Natural killer cell (primary cell): ENCODE measurements at regions not wholly inside any gene's neighbourhood (a gene's known extent, or its start where the extent isn't known, plus 50 kb on each side); places are given as distances from the start of the nearest gene placed in this dataset.

Experiments
- ATAC-seq, 3 donors: fragments of 150-1000 bp in 2 of 3; fragments of 200-7000 bp in 1 of 3; cut with Tn5 transposase; 1 replicate in 1 of 3; 2 replicates in 2 of 3; pipeline ENCODE4 v1.10.0; 2021; ENCODE audit warnings: mild to moderate bottlenecking in 2 of 3, moderate library complexity in 2 of 3
- DNase-seq, 2 donors: peaks; one replicate each; pipeline versions ENCODE4 v3.0.0 to v3.0.0-alpha.2; 2013 to 2021; ENCODE audit warnings: mixed read lengths in 1 of 2
- H3K27ac ChIP-seq: one replicate; pipeline ENCODE4 v1.5.1; 2013; ENCODE audit warnings: mild to moderate bottlenecking, low read length
- H3K27me3 ChIP-seq: one replicate; pipeline ENCODE4 v1.6.1; 2013; ENCODE audit warnings: low read length; ENCODE audit not compliant: control insufficient read depth, insufficient read depth
- H3K36me3 ChIP-seq: one replicate; pipeline ENCODE4 v1.6.1; 2013; ENCODE audit warnings: low read length; ENCODE audit not compliant: control insufficient read depth, insufficient read depth
- H3K4me1 ChIP-seq: one replicate; pipeline ENCODE4 v1.6.1; 2013; ENCODE audit warnings: low read length; ENCODE audit not compliant: control insufficient read depth, insufficient read depth
- H3K4me3 ChIP-seq: one replicate; pipeline ENCODE4 v1.5.1; 2013; ENCODE audit warnings: low read length
- H3K9me3 ChIP-seq: one replicate; pipeline ENCODE4 v1.6.1; 2013; ENCODE audit warnings: low read length; ENCODE audit not compliant: control insufficient read depth, insufficient read depth
- H3K27ac Mint-ChIP-seq, 2 donors: one replicate each; pipeline ENCODE4 v1.8.0; 2022; ENCODE audit warnings: mild to moderate bottlenecking in 2 of 2, mixed read lengths in 2 of 2, moderate library complexity in 1 of 2
- H3K27me3 Mint-ChIP-seq, 2 donors: one replicate each; pipeline ENCODE4 v1.8.0; 2022; ENCODE audit warnings: low read depth in 2 of 2, mixed read lengths in 2 of 2
- H3K36me3 Mint-ChIP-seq: one replicate; pipeline ENCODE4 v1.8.0; 2022; ENCODE audit warnings: mixed read lengths
- H3K4me1 Mint-ChIP-seq, 2 donors: one replicate each; pipeline ENCODE4 v1.8.0; 2022; ENCODE audit warnings: mixed read lengths in 2 of 2
- H3K4me3 Mint-ChIP-seq: one replicate; pipeline ENCODE4 v1.8.0; 2022; ENCODE audit warnings: mild to moderate bottlenecking, moderate library complexity, mixed read lengths
- H3K9me3 Mint-ChIP-seq, 2 donors: one replicate each; pipeline ENCODE4 v1.8.0; 2022; ENCODE audit warnings: mixed read lengths in 2 of 2
- CTCF ChIP-seq: fragments of 200-600 bp; IDR thresholded peaks from one replicate; pipeline ENCODE4 v1.8.0; 2022; ENCODE audit warnings: antibody characterized with exemption
- WGBS: methylation state at CpG from one replicate; pipeline ENCODE4 v1.1.7; 2013; ENCODE audit warnings: missing lambda C conversion rate; ENCODE audit not compliant: insufficient coverage; 5-methylcytosine and 5-hydroxymethylcytosine counted together
- intact Hi-C: fragments of 100-400 bp; cut with micrococcal nuclease; formaldehyde crosslinking; loops from one replicate; pipeline ENCODE4 v1.14.2; 2022

- Mint-ChIP-seq H3K36me3 (no peaks in the 10 kb centered on the region), H3K27me3 (peaks cover 0 to 4% of the 10 kb centered on the region in 2 donors), H3K4me3 (no peak overlapping the region), H3K4me1 (no peaks in the 10 kb centered on the region), H3K9me3 (no peaks in the 10 kb centered on the region), H3K27ac (no peak overlapping the region)
- Histone ChIP-seq H3K27me3 (no peaks in the 10 kb centered on the region), H3K9me3 (no peaks in the 10 kb centered on the region), H3K36me3 (no peaks in the 10 kb centered on the region), H3K4me3 (no peak overlapping the region), H3K4me1 (no peaks in the 10 kb centered on the region), H3K27ac (no peak overlapping the region)
- TF ChIP-seq CTCF = no peak
- ATAC-seq (no peak), DNase-seq (no peak)
- WGBS = 0% methylated on average over 1 of the region's 1 CpG
- intact Hi-C loops = no loop called here
Observed at GRCh38 chr1:213690341-213690917, 297.3 kb upstream of the PROX1 start.

- Histone ChIP-seq H3K9me3 (no peaks in the 10 kb centered on the region), H3K4me3 (no peak overlapping the region), H3K27ac (no peak overlapping the region), H3K27me3 (no peaks in the 10 kb centered on the region), H3K4me1 (no peaks in the 10 kb centered on the region), H3K36me3 (no peaks in the 10 kb centered on the region)
- Mint-ChIP-seq H3K9me3 (no peaks in the 10 kb centered on the region), H3K4me1 (no peaks in the 10 kb centered on the region), H3K27ac (no peak overlapping the region), H3K27me3 (peaks cover 0 to 2% of the 10 kb centered on the region in 2 donors), H3K4me3 (no peak overlapping the region), H3K36me3 (no peaks in the 10 kb centered on the region)
- DNase-seq (no peak), ATAC-seq (no peak)
- 95% methylated on average over 2 of the region's 4 CpGs for WGBS
- TF ChIP-seq CTCF = no peak
- intact Hi-C loops = no loop called here
Observed at GRCh38 chr1:213692321-213692720, 295.5 kb upstream of the PROX1 start.

GRCh38 chr1:213693864-213694263 is 293.9 kb upstream of the PROX1 start:
- intact Hi-C loops = no loop called here
- H3K4me1 Mint-ChIP-seq = no peaks in the 10 kb centered on the region
- Histone ChIP-seq H3K9me3 (no peaks in the 10 kb centered on the region), H3K4me1 (no peaks in the 10 kb centered on the region), H3K27ac (no peak overlapping the region), H3K4me3 (no peak overlapping the region), H3K36me3 (no peaks in the 10 kb centered on the region), H3K27me3 (no peaks in the 10 kb centered on the region)
- H3K4me3 Mint-ChIP-seq = no peak overlapping the region
- 83% methylated on average over 4 of the region's 4 CpGs for WGBS
- TF ChIP-seq CTCF = no peak
- no peaks in the 10 kb centered on the region for H3K27me3 Mint-ChIP-seq
- DNase-seq (no peak), ATAC-seq (no peak)
- H3K9me3 Mint-ChIP-seq = no peaks in the 10 kb centered on the region
- H3K27ac Mint-ChIP-seq = no peak overlapping the region
- no peaks in the 10 kb centered on the region for H3K36me3 Mint-ChIP-seq

- Mint-ChIP-seq H3K36me3 (no peaks in the 10 kb centered on the region), H3K4me3 (no peak overlapping the region), H3K27me3 (no peaks in the 10 kb centered on the region), H3K9me3 (peaks cover 4 to 5% of the 10 kb centered on the region in 2 donors), H3K27ac (no peak overlapping the region), H3K4me1 (no peaks in the 10 kb centered on the region)
- no peaks in the 10 kb centered on the region for H3K27me3 ChIP-seq
- ATAC-seq = no peak
- TF ChIP-seq CTCF = no peak
- no peak overlapping the region for H3K27ac ChIP-seq
- no peaks in the 10 kb centered on the region for H3K4me1 ChIP-seq
- intact Hi-C loops = no loop called here
- no peaks in the 10 kb centered on the region for H3K36me3 ChIP-seq
- H3K9me3 ChIP-seq = no peaks in the 10 kb centered on the region
- DNase-seq = no peak
- 79% methylated on average over 4 of the region's 4 CpGs for WGBS
- no peak overlapping the region for H3K4me3 ChIP-seq
Observed at GRCh38 chr1:213697192-213697802, 290.5 kb upstream of the PROX1 start.
